NOMO-1 treated with DMSO at 0.1 percent for 48 hours (cell line): ENCODE measurements at regions not wholly inside any gene's neighbourhood (a gene's known extent, or its start where the extent isn't known, plus 50 kb on each side); places are given as distances from the start of the nearest gene placed in this dataset.

Experiments
- DNase-seq: peaks from one replicate; lab custom pipeline; 2025; ENCODE audit not compliant: unreplicated experiment; lab: John Stamatoyannopoulos, UW

GRCh38 chr2:37588316-37588777 is 83.1 kb downstream of the CDC42EP3 start:
- no peak for DNase-seq

GRCh38 chr2:37589298-37589697 is 82.1 kb downstream of the CDC42EP3 start:
- DNase-seq: no peak

GRCh38 chr2:37590119-37590571 is 81.3 kb downstream of the CDC42EP3 start:
- DNase-seq: peak; percentile 64
